Testis (tissue), 2 donors: ENCODE measurements at regions not wholly inside any gene's neighbourhood (a gene's known extent, or its start where the extent isn't known, plus 50 kb on each side); places are given as distances from the start of the nearest gene placed in this dataset.

Source experiments
- POLR2A ChIP-seq: fragments of 450-650 bp; IDR thresholded peaks from one replicate; pipeline ENCODE4 v1.6.1; 2017; ENCODE audit warnings: antibody characterized with exemption, mild to moderate bottlenecking, moderate library complexity
- TF ChIP-seq, protein P1 (sequence below), 3 experiments: fragments of 450-650 bp in 2 of 3; fragments of 200-600 bp in 1 of 3; sonication (generic) in 1 of 3; IDR thresholded peaks; one replicate each; pipeline ENCODE4 v1.5.1; 2016 to 2019; ENCODE audit warnings: antibody characterized with exemption in 3 of 3, mild to moderate bottlenecking in 2 of 3, moderate library complexity in 1 of 3

DNA sequence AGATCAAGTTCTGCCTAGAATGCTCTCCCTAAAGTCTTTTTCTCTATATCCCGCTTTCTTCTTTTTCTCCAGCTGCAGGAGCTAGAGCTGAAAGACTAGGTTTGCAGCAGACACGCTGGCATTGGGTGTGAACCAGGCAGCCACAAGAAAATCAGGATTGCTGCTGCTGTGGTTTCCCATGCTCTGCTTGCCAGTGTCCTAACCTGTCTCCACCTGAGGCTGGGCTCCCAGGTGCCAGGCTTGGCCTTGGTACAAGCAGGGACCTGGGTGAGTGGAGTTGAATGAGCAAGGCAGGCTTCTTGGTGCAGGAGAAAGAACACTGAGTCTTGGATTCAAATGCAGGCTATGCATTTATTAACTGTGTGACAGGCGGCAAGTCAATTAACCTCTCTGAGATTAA is 440.3 kb upstream of the MAF start:
- TF ChIP-seq, protein P1, sequence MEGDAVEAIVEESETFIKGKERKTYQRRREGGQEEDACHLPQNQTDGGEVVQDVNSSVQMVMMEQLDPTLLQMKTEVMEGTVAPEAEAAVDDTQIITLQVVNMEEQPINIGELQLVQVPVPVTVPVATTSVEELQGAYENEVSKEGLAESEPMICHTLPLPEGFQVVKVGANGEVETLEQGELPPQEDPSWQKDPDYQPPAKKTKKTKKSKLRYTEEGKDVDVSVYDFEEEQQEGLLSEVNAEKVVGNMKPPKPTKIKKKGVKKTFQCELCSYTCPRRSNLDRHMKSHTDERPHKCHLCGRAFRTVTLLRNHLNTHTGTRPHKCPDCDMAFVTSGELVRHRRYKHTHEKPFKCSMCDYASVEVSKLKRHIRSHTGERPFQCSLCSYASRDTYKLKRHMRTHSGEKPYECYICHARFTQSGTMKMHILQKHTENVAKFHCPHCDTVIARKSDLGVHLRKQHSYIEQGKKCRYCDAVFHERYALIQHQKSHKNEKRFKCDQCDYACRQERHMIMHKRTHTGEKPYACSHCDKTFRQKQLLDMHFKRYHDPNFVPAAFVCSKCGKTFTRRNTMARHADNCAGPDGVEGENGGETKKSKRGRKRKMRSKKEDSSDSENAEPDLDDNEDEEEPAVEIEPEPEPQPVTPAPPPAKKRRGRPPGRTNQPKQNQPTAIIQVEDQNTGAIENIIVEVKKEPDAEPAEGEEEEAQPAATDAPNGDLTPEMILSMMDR (IDR thresholded peaks at IDR 0.05) = no peak
- no peak for TF ChIP-seq POLR2A
